ENCODE measurements at regions not wholly inside any gene's neighbourhood (a gene's known extent, or its start where the extent isn't known, plus 50 kb on each side); places are given as distances from the start of the nearest gene placed in this dataset.
"Not testable (repeated sequence)": the region's sequence is repeated elsewhere in the genome, so short reads cannot be mapped to it uniquely, and the experiment has no call there.

GRCh38 chr14:45793081-45793480, 540.1 kb upstream of the MIS18BP1 start:
- in situ Hi-C loops (cut with HindIII; ENCODE audit: low sequenced_read_pairs) = no loop called here
- no peak overlapping the region for H3K4me3 ChIP-seq (ENCODE audit: low read depth, low read length)
- no peak for DNase-seq (ENCODE audit: low read depth, low spot score)
- TF ChIP-seq CTCF (IDR thresholded peaks at IDR 0.05; ENCODE audit: low read depth, low read length) = no peak

- no peak for TF ChIP-seq CTCF (IDR thresholded peaks at IDR 0.05; ENCODE audit: low read depth, low read length)
- DNase-seq (ENCODE audit: low read depth, low spot score) = no peak
- H3K4me3 ChIP-seq (ENCODE audit: low read depth, low read length) = no peak overlapping the region
- in situ Hi-C loops (cut with HindIII; ENCODE audit: low sequenced_read_pairs) = no loop called here
These were observed 537.3 kb upstream of the MIS18BP1 start for GRCh38 chr14:45790293-45790692.

- no peak for TF ChIP-seq CTCF (IDR thresholded peaks at IDR 0.05; ENCODE audit: low read depth, low read length)
- no peak overlapping the region for H3K4me3 ChIP-seq (ENCODE audit: low read depth, low read length)
- in situ Hi-C loops (cut with HindIII; ENCODE audit: low sequenced_read_pairs) = no loop called here
- no peak for DNase-seq (ENCODE audit: low read depth, low spot score)
These were observed 534.2 kb upstream of the MIS18BP1 start for GRCh38 chr14:45787167-45787566.

DNA sequence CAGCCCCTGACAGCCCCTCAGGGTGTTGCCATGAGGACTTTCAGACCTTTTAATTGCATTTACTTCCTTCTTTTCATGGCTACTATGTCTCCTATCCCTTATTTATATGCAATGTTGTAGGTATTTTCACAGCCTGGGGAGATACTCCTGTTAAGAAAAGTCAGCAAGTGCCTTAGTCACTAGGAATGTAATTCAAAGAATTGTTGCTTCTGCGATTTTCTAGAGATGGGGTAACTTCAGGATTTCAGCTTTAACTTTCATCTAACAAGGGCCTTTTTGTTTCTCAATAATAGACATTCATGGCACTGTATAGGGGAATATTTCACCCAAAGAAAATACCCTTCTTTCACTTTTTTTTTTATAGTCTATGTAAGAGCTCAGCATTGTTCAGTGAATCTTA, 533.3 kb upstream of the MIS18BP1 start:
- DNase-seq (ENCODE audit: low read depth, low spot score) = no peak
- no peak for TF ChIP-seq CTCF (IDR thresholded peaks at IDR 0.05; ENCODE audit: low read depth, low read length)
- H3K4me3 ChIP-seq (ENCODE audit: low read depth, low read length) = no peak overlapping the region
- in situ Hi-C loops (cut with HindIII; ENCODE audit: low sequenced_read_pairs) = no loop called here

GRCh38 chr14:45785240-45785639, 532.2 kb upstream of the MIS18BP1 start:
- no peak overlapping the region for H3K4me3 ChIP-seq (ENCODE audit: low read depth, low read length)
- no peak for TF ChIP-seq CTCF (IDR thresholded peaks at IDR 0.05; ENCODE audit: low read depth, low read length)
- DNase-seq (ENCODE audit: low read depth, low spot score) = no peak
- in situ Hi-C loops (cut with HindIII; ENCODE audit: low sequenced_read_pairs) = no loop called here

- no peak for TF ChIP-seq CTCF (IDR thresholded peaks at IDR 0.05; ENCODE audit: low read depth, low read length)
- DNase-seq (ENCODE audit: low read depth, low spot score) = no peak
- H3K4me3 ChIP-seq (ENCODE audit: low read depth, low read length) = no peak overlapping the region
- in situ Hi-C loops (cut with HindIII; ENCODE audit: low sequenced_read_pairs) = no loop called here
These were observed 513.2 kb upstream of the MIS18BP1 start for GRCh38 chr14:45766247-45766646.

- no peak for TF ChIP-seq CTCF (IDR thresholded peaks at IDR 0.05; ENCODE audit: low read depth, low read length)
- no peak overlapping the region for H3K4me3 ChIP-seq (ENCODE audit: low read depth, low read length)
- no peak for DNase-seq (ENCODE audit: low read depth, low spot score)
- in situ Hi-C loops (cut with HindIII; ENCODE audit: low sequenced_read_pairs) = no loop called here
These were observed 504.7 kb upstream of the MIS18BP1 start for GRCh38 chr14:45757655-45758054.

DNA sequence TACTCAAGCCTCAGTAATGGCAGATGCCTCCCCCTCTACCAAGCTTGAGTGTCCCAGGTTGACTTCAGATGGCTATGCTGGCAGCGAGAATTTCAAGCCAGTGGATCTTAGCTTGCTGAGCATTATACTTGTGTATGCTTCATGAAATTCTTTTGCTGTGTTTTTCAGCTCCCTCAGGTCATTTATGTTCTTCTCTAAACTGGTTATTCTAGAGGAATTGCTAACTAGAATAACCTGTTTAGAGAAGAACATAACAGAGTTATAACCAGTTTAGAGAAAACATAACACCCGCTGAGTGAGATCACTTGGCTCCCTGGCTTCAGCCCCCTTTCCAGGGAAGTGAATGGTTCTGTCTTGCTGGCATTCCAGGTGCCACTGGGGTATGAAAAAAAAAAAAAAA, 503.4 kb upstream of the MIS18BP1 start:
- DNase-seq (ENCODE audit: low read depth, low spot score); H3K4me3 ChIP-seq (ENCODE audit: low read depth, low read length); in situ Hi-C loops (cut with HindIII; ENCODE audit: low sequenced_read_pairs): not testable (repeated sequence)
